22Rv1 (cell line): ENCODE measurements at regions not wholly inside any gene's neighbourhood (a gene's known extent, or its start where the extent isn't known, plus 50 kb on each side); places are given as distances from the start of the nearest gene placed in this dataset.

ENCODE experiments used
- H3K27ac ChIP-seq: fragments of 450-650 bp; 2 replicates; pipeline ENCODE4 v1.5.1; 2017
- CTCF ChIP-seq: fragments of 450-650 bp; IDR thresholded peaks from 2 replicates; pipeline ENCODE4 v1.5.1; 2017; ENCODE audit warnings: mild to moderate bottlenecking
- ZFX ChIP-seq: fragments of 450-650 bp; IDR thresholded peaks from 2 replicates; pipeline ENCODE4 v1.6.1; 2017; ENCODE audit warnings: antibody characterized with exemption, borderline replicate concordance

DNA sequence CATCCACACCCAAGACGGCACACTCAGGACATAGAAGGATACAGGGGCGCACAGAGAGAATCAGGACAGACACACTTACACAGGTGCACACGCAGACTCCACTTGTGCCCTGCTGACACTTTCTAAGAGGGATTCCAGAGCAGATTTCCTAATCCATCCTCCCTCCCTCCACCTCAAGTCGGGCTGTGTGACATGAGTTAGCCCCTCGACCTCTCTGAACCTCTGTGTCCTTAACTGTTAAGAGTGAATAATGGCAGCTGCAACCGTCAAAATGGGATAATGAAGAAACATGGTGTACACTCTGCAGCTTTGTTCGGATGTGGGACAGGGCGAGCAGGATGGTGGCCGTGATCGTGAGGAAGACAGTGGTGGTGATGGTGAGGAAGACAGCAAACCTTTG is 100.1 kb downstream of the CPN2 start:
- TF ChIP-seq ZFX (no peak), CTCF (no peak)
- H3K27ac ChIP-seq: no peak overlapping the region

DNA sequence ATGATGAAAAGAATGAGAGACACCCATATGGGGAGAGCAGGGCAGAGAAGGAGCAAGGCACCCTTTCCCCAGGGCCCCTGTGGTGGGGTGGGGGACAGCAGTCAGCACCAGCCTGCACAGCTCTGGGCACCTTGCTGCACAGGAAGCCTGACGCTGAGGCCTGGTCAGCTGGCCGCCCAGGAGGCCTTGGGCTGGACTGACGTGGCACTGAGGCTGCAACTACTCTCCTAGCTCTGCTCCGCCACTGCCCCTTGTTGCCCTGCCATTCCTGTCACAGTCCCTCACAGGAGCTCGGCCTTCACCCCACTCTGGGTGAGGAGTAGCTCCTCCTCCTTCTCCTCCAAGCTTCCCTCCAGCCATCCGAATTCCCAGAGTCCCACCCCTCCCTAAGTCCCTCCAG is 99.7 kb downstream of the CPN2 start:
- H3K27ac ChIP-seq: no peak overlapping the region
- TF ChIP-seq CTCF (no peak), ZFX (no peak)

- no peak overlapping the region for H3K27ac ChIP-seq
- TF ChIP-seq ZFX (no peak), CTCF (no peak)
Observed at GRCh38 chr3:194251891-194252560, 99.1 kb downstream of the CPN2 start.

GRCh38 chr3:194253270-194253669 is 97.9 kb downstream of the CPN2 start:
- H3K27ac ChIP-seq: no peak overlapping the region
- TF ChIP-seq CTCF (no peak), ZFX (no peak)

- TF ChIP-seq ZFX: no peak
- no peak for TF ChIP-seq CTCF
- no peak overlapping the region for H3K27ac ChIP-seq
Observed at GRCh38 chr3:194254040-194254439, 97.1 kb downstream of the CPN2 start.

- H3K27ac ChIP-seq: no peak overlapping the region
- TF ChIP-seq ZFX (no peak), CTCF (no peak)
Observed at GRCh38 chr3:194255252-194256039, 95.7 kb downstream of the CPN2 start.
